Testis (tissue), 2 donors: ENCODE measurements at regions not wholly inside any gene's neighbourhood (a gene's known extent, or its start where the extent isn't known, plus 50 kb on each side); places are given as distances from the start of the nearest gene placed in this dataset.

Source experiments
- DNase-seq: peaks from one replicate; pipeline ENCODE4 v3.0.0-alpha.2; 2019
- H3K27ac ChIP-seq, 2 donors: fragments of 200-600 bp; sonication (generic); one replicate each; pipeline ENCODE4 v1.5.1; 2019
- H3K27me3 ChIP-seq: fragments of 200-600 bp; sonication (generic); one replicate; pipeline ENCODE4 v1.5.1; 2019
- H3K36me3 ChIP-seq: fragments of 200-600 bp; sonication (generic); one replicate; pipeline ENCODE4 v1.5.1; 2017; ENCODE audit warnings: low read depth; ENCODE audit errors: missing control alignments
- H3K4me1 ChIP-seq: fragments of 200-600 bp; sonication (generic); one replicate; pipeline ENCODE4 v1.5.1; 2019
- H3K4me3 ChIP-seq, 2 donors: fragments of 200-600 bp; sonication (generic); one replicate each; pipeline ENCODE4 v1.5.1; 2017 to 2019
- H3K9me3 ChIP-seq: fragments of 200-600 bp; sonication (generic); one replicate; pipeline ENCODE4 v1.5.1; 2017
- CTCF ChIP-seq, 3 experiments: fragments of 450-650 bp in 2 of 3; fragments of 200-600 bp in 1 of 3; sonication (generic) in 1 of 3; IDR thresholded peaks; one replicate each; pipeline ENCODE4 v1.5.1; 2016 to 2019; ENCODE audit warnings: antibody characterized with exemption in 3 of 3, mild to moderate bottlenecking in 2 of 3, moderate library complexity in 1 of 3
- POLR2A ChIP-seq: fragments of 450-650 bp; IDR thresholded peaks from one replicate; pipeline ENCODE4 v1.6.1; 2017; ENCODE audit warnings: antibody characterized with exemption, mild to moderate bottlenecking, moderate library complexity
- WGBS, 2 donors: methylation state at CpG; one replicate each; pipeline ENCODE4 v1.1.5; 2018; 5-methylcytosine and 5-hydroxymethylcytosine counted together
- intact Hi-C: fragments of 100-400 bp; cut with DNase I; formaldehyde crosslinking; loops from one replicate; pipeline ENCODE4 v1.15.1; 2023; ENCODE audit warnings: low total_unique reads

DNA sequence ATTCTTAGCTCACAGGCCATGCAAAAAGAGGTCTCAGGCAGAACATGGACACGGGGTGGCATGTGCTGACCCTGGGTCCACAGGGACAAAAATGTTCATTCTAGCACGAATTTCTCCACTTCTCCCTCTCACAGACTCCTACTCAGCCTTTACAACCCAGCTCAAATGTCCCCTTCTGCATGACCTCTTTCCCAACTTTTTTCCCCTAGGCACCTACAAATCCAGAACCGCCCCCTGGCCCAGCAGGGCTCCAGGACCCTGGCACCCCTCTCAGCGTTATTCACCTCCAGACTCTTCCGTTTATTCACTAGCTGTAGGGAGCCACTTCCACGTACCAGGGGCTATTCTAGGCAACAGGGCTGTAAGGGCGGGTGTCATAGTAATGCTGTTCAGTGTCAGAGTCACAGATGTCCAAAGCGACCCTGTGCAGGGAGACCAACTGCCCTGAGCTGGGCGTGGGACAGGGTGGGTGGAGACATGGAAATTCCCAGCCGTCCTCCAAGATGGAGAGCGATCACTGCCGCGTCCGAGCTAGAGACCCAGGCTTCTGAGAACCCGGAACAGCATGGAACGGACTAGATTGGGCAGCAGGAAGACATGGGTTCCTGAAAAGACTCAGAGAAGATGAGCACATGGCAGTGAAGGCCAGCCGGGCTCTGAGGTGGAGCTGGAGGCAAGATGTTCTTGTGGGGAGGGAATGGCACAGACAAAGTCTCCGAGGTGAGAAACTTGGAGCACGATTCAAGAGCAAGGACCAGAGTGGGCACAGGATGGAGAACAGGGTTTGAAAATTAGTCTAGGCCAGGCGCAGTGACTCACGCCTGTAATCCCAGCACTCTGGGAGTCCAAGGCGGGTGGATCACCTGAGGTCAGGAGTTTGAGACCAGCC lies 274.9 kb upstream of the RTL1 start:
- WGBS, 2 donors: 93 to 94% methylated on average over 22 of the region's 22 CpGs
- H3K9me3 ChIP-seq: no peaks in the 10 kb centered on the region
- H3K4me1 ChIP-seq: no peaks in the 10 kb centered on the region
- DNase-seq: no peak
- intact Hi-C loops: no loop called here
- H3K36me3 ChIP-seq: no peaks in the 10 kb centered on the region
- no peak overlapping the region for H3K4me3 ChIP-seq
- no peaks in the 10 kb centered on the region for H3K27me3 ChIP-seq
- H3K27ac ChIP-seq: no peak overlapping the region
- TF ChIP-seq CTCF (IDR thresholded peaks at IDR 0.05): no peak
- no peak for TF ChIP-seq POLR2A

GRCh38 chr14:101179691-101180211 lies 276.2 kb upstream of the RTL1 start:
- Histone ChIP-seq H3K4me3 (no peak overlapping the region), H3K4me1 (no peaks in the 10 kb centered on the region), H3K9me3 (no peaks in the 10 kb centered on the region), H3K27me3 (no peaks in the 10 kb centered on the region), H3K36me3 (no peaks in the 10 kb centered on the region), H3K27ac (no peak overlapping the region)
- DNase-seq: no peak
- WGBS, 2 donors: 95% methylated on average over 10 to 12 of the region's 12 CpGs
- no peak for TF ChIP-seq POLR2A
- TF ChIP-seq CTCF (IDR thresholded peaks at IDR 0.05): no peak
- intact Hi-C loops: no loop called here

- intact Hi-C loops: no loop called here
- H3K9me3 ChIP-seq: no peaks in the 10 kb centered on the region
- 83 to 92% methylated on average over 4 to 6 of the region's 6 CpGs for WGBS, 2 donors
- DNase-seq: no peak
- no peaks in the 10 kb centered on the region for H3K27me3 ChIP-seq
- TF ChIP-seq POLR2A (no peak), CTCF (IDR thresholded peaks at IDR 0.05) (no peak)
- H3K4me3 ChIP-seq: no peak overlapping the region
- no peak overlapping the region for H3K27ac ChIP-seq
- H3K36me3 ChIP-seq: no peaks in the 10 kb centered on the region
- no peaks in the 10 kb centered on the region for H3K4me1 ChIP-seq
Observed at GRCh38 chr14:101181446-101182313, 278.2 kb upstream of the RTL1 start.

GRCh38 chr14:101182476-101182875 lies 279.0 kb upstream of the RTL1 start:
- Histone ChIP-seq H3K27me3 (no peaks in the 10 kb centered on the region), H3K36me3 (no peaks in the 10 kb centered on the region), H3K27ac (no peak overlapping the region), H3K9me3 (no peaks in the 10 kb centered on the region), H3K4me3 (no peak overlapping the region), H3K4me1 (no peaks in the 10 kb centered on the region)
- 71 to 75% methylated on average over 5 of the region's 5 CpGs for WGBS, 2 donors
- no peak for DNase-seq
- no peak for TF ChIP-seq CTCF (IDR thresholded peaks at IDR 0.05)
- TF ChIP-seq POLR2A: no peak
- intact Hi-C loops: no loop called here
